MCF 10A (cell line): ENCODE measurements at regions not wholly inside any gene's neighbourhood (a gene's known extent, or its start where the extent isn't known, plus 50 kb on each side); places are given as distances from the start of the nearest gene placed in this dataset.

Experiments used
- BruUV-seq: library from RNA; stranded (reverse); fragments of 400-500 nt; replicated peaks from 2 replicates; lab custom pipeline; 2021; lab: Mats Ljungman, UMichigan
- CTCF ChIA-PET: fragments of 300-600 bp; sonication (Branson Sonifier 250); formaldehyde crosslinking; extraction: SDS; loops from one replicate; lab custom pipeline; 2021; ENCODE audit warnings: antibody characterized with exemption, inconsistent platforms; lab: Yijun Ruan, JAX
- POLR2A ChIA-PET: fragments of 300-600, 350-650 bp; sonication (Branson Sonifier 250); formaldehyde crosslinking; extraction: SDS; loops from one replicate; lab custom pipeline; 2020; ENCODE audit warnings: antibody characterized with exemption, inconsistent platforms; lab: Yijun Ruan, JAX
- DNase-seq: peaks from one replicate; pipeline ENCODE4 v3.0.0-alpha.2; 2018; ENCODE audit not compliant: unreplicated experiment
- H3K27ac Mint-ChIP-seq: one replicate; pipeline ENCODE4 v1.8.0; 2022; ENCODE audit warnings: mild to moderate bottlenecking, low read depth, mixed read lengths; ENCODE audit not compliant: unreplicated experiment
- H3K27me3 Mint-ChIP-seq: one replicate; pipeline ENCODE4 v1.8.0; 2022; ENCODE audit warnings: mixed read lengths; ENCODE audit not compliant: insufficient read depth, unreplicated experiment
- H3K36me3 Mint-ChIP-seq: one replicate; pipeline ENCODE4 v1.8.0; 2022; ENCODE audit warnings: mild to moderate bottlenecking, moderate library complexity, mixed read lengths; ENCODE audit not compliant: insufficient read depth, unreplicated experiment
- H3K4me1 Mint-ChIP-seq: one replicate; pipeline ENCODE4 v1.8.0; 2022; ENCODE audit warnings: mixed read lengths; ENCODE audit not compliant: insufficient read depth, unreplicated experiment
- H3K4me3 Mint-ChIP-seq: one replicate; pipeline ENCODE4 v1.8.0; 2022; ENCODE audit warnings: mild to moderate bottlenecking, moderate library complexity, mixed read lengths; ENCODE audit not compliant: unreplicated experiment
- H3K9me3 Mint-ChIP-seq: one replicate; pipeline ENCODE4 v1.8.0; 2022; ENCODE audit warnings: mixed read lengths; ENCODE audit not compliant: unreplicated experiment
- CTCF ChIP-seq: fragments of 200-600 bp; IDR thresholded peaks from one replicate; pipeline ENCODE4 v1.8.0; 2022; ENCODE audit warnings: antibody characterized with exemption, mild to moderate bottlenecking; ENCODE audit not compliant: unreplicated experiment
- intact Hi-C: fragments of 100-400 bp; cut with micrococcal nuclease; formaldehyde crosslinking; loops from 2 replicates; pipeline ENCODE4 v1.14.1; 2022

- BruUV-seq, result no TSS peak
- Mint-ChIP-seq H3K4me3 (no peak overlapping the region), H3K4me1 (no peaks in the 10 kb centered on the region), H3K36me3 (no peaks in the 10 kb centered on the region), H3K9me3 (no peaks in the 10 kb centered on the region), H3K27ac (no peak overlapping the region), H3K27me3 (no peaks in the 10 kb centered on the region)
- no peak for DNase-seq
- intact Hi-C loops, result no loop called here
- POLR2A ChIA-PET, result no interaction called here
- no peak for TF ChIP-seq CTCF
- CTCF ChIA-PET, result interaction anchor here (1.0 kb wide), 1 partner anchor 16 kb away, joined by 3 read pairs; no protein-coding TSS in a partner anchor
Measured at GRCh38 chr15:46328821-46329220, 694.0 kb downstream of the SQOR start.

GRCh38 chr15:46329876-46330275 is 695.0 kb downstream of the SQOR start:
- H3K4me1 Mint-ChIP-seq, result no peaks in the 10 kb centered on the region
- H3K4me3 Mint-ChIP-seq, result no peak overlapping the region
- TF ChIP-seq CTCF, result no peak
- no peaks in the 10 kb centered on the region for H3K9me3 Mint-ChIP-seq
- ChIA-PET POLR2A (no interaction called here), CTCF (no interaction called here)
- H3K27ac Mint-ChIP-seq, result no peak overlapping the region
- BruUV-seq, result no TSS peak
- intact Hi-C loops, result no loop called here
- DNase-seq, result no peak
- no peaks in the 10 kb centered on the region for H3K36me3 Mint-ChIP-seq
- H3K27me3 Mint-ChIP-seq, result no peaks in the 10 kb centered on the region

- no peak overlapping the region for H3K27ac Mint-ChIP-seq
- ChIA-PET CTCF (interaction anchor here (0.7 to 1.0 kb wide), 3 partner anchors 14 to 49 kb away, joined by 3 read pairs; no protein-coding TSS in a partner anchor), POLR2A (no interaction called here)
- no peaks in the 10 kb centered on the region for H3K36me3 Mint-ChIP-seq
- BruUV-seq, result no TSS peak
- no peak for TF ChIP-seq CTCF
- no peak overlapping the region for H3K4me3 Mint-ChIP-seq
- intact Hi-C loops, result no loop called here
- DNase-seq, result no peak
- peaks cover 1% of the 10 kb centered on the region for H3K9me3 Mint-ChIP-seq
- H3K4me1 Mint-ChIP-seq, result no peaks in the 10 kb centered on the region
- H3K27me3 Mint-ChIP-seq, result no peaks in the 10 kb centered on the region
Measured at GRCh38 chr15:46331546-46331945, 696.7 kb downstream of the SQOR start.

GRCh38 chr15:46343196-46343935 is 708.5 kb downstream of the SQOR start:
- BruUV-seq, result no TSS peak
- intact Hi-C loops, result no loop called here

More at GRCh38 chr15:46343196-46343935, 708.5 kb downstream of the SQOR start:
- TF ChIP-seq CTCF, result no peak
- H3K36me3 Mint-ChIP-seq, result no peaks in the 10 kb centered on the region
- peaks cover 22% of the 10 kb centered on the region for H3K4me1 Mint-ChIP-seq
- H3K9me3 Mint-ChIP-seq, result no peaks in the 10 kb centered on the region
- no peak for DNase-seq
- POLR2A ChIA-PET, result interaction anchor here (0.6 to 1.0 kb wide), 2 partner anchors 22 to 23 kb away, joined by 3 read pairs; no protein-coding TSS in a partner anchor
- CTCF ChIA-PET, result interaction anchor here (0.7 to 0.9 kb wide), 2 partner anchors 37 to 118 kb away, joined by 3 read pairs; no protein-coding TSS in a partner anchor
- no peak overlapping the region for H3K4me3 Mint-ChIP-seq
- no peak overlapping the region for H3K27ac Mint-ChIP-seq
- H3K27me3 Mint-ChIP-seq, result no peaks in the 10 kb centered on the region
